Astrocyte (in vitro differentiated cells and primary cell): ENCODE measurements at regions not wholly inside any gene's neighbourhood (a gene's known extent, or its start where the extent isn't known, plus 50 kb on each side); places are given as distances from the start of the nearest gene placed in this dataset.
"Not testable (repeated sequence)": the region's sequence is repeated elsewhere in the genome, so short reads cannot be mapped to it uniquely, and the experiment has no call there.

Experiments used
- DNase-seq: peaks from one replicate; pipeline ENCODE4 v3.0.0-alpha.2; 2010; ENCODE audit warnings: low read depth
- FAIRE-seq: peaks from 2 replicates; lab custom pipeline; 2011; peaks lifted over from hg19 to GRCh38; lab: Jason Lieb, UNC
- H2AFZ ChIP-seq: 2 replicates; pipeline ENCODE4 v1.6.0; 2012; ENCODE audit warnings: low read depth, low read length, inconsistent platforms
- H3K27ac ChIP-seq: 2 replicates; pipeline ENCODE4 v1.5.1; 2011; ENCODE audit warnings: low read depth, low read length, inconsistent platforms
- H3K27me3 ChIP-seq: 2 replicates; pipeline ENCODE4 v1.6.0; 2011; ENCODE audit warnings: low read length, inconsistent platforms; ENCODE audit not compliant: insufficient read depth
- H3K36me3 ChIP-seq: 2 replicates; pipeline ENCODE4 v1.5.1; 2011; ENCODE audit warnings: low read length, inconsistent platforms; ENCODE audit not compliant: insufficient read depth
- H3K4me1 ChIP-seq: 2 replicates; pipeline ENCODE4 v1.5.1; 2011; ENCODE audit warnings: low read length, inconsistent platforms; ENCODE audit not compliant: insufficient read depth
- H3K4me2 ChIP-seq: 2 replicates; pipeline ENCODE4 v1.6.0; 2012; ENCODE audit warnings: low read length, inconsistent platforms
- H3K4me3 ChIP-seq: 2 replicates; pipeline ENCODE4 v1.5.1; 2011; ENCODE audit warnings: low read depth, mild to moderate bottlenecking, low read length, inconsistent platforms; ENCODE audit not compliant: insufficient read depth
- H3K79me2 ChIP-seq: 2 replicates; pipeline ENCODE4 v1.6.0; 2012; ENCODE audit warnings: mild to moderate bottlenecking, low read length, inconsistent platforms; ENCODE audit not compliant: insufficient read depth
- H3K9ac ChIP-seq: 2 replicates; pipeline ENCODE4 v1.6.0; 2012; ENCODE audit warnings: mild to moderate bottlenecking, low read length, inconsistent platforms
- H3K9me3 ChIP-seq: 2 replicates; pipeline ENCODE4 v1.5.1; 2012; ENCODE audit warnings: low read depth, mild to moderate bottlenecking, low read length, inconsistent platforms; ENCODE audit not compliant: insufficient read depth
- H4K20me1 ChIP-seq: 2 replicates; pipeline ENCODE4 v1.6.0; 2012; ENCODE audit warnings: low read length, inconsistent platforms; ENCODE audit not compliant: insufficient read depth
- H3K27ac Mint-ChIP-seq: one replicate; pipeline ENCODE4 v1.8.0; 2021; ENCODE audit warnings: mild to moderate bottlenecking, mixed read lengths; ENCODE audit not compliant: unreplicated experiment
- H3K27me3 Mint-ChIP-seq: one replicate; pipeline ENCODE4 v1.8.0; 2021; ENCODE audit warnings: low read depth, mixed read lengths; ENCODE audit not compliant: unreplicated experiment
- H3K36me3 Mint-ChIP-seq: one replicate; pipeline ENCODE4 v1.8.0; 2021; ENCODE audit warnings: low read depth, mixed read lengths; ENCODE audit not compliant: unreplicated experiment
- H3K4me1 Mint-ChIP-seq: one replicate; pipeline ENCODE4 v1.8.0; 2021; ENCODE audit warnings: low read depth, mixed read lengths; ENCODE audit not compliant: unreplicated experiment
- H3K4me3 Mint-ChIP-seq: one replicate; pipeline ENCODE4 v1.8.0; 2021; ENCODE audit warnings: mild to moderate bottlenecking, moderate library complexity, mixed read lengths; ENCODE audit not compliant: unreplicated experiment
- H3K9me3 Mint-ChIP-seq: one replicate; pipeline ENCODE4 v1.8.0; 2021; ENCODE audit warnings: mild to moderate bottlenecking, mixed read lengths; ENCODE audit not compliant: unreplicated experiment
- EZH2 ChIP-seq: IDR thresholded peaks from 2 replicates; pipeline ENCODE4 v1.6.1; 2012; ENCODE audit warnings: mild to moderate bottlenecking, low read length, inconsistent platforms; ENCODE audit not compliant: insufficient read depth
- TF ChIP-seq, protein P1 (sequence below): IDR thresholded peaks from 2 replicates; pipeline ENCODE4 v1.5.1; 2011; ENCODE audit warnings: low read depth, mild to moderate bottlenecking, inconsistent platforms, low read length, moderate library complexity; ENCODE audit not compliant: insufficient read depth

DNA sequence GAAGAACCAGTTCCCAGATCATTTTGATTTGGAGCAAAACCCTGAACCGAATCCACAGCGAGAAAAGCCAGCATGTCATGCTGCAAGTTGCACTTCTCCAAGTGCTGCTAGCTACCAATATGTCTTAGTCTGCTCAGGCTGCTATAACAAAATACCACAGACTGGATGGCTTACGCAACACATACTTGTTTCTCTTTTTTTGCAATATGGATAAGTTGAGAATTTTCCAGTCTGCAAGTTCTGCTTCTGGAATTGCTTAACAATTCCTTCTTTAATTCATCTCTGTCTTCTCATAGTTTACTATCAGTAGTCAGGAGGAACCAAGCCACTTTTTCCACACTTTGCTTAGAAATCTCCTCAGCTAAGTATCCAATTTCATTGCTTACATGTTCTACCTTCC, 105.9 kb upstream of the RBBP8 start:
- peak overlapping the region; percentile 93 for H3K27ac ChIP-seq
- DNase-seq = peak; percentile 82
- Mint-ChIP-seq H3K9me3 (no peaks in the 10 kb centered on the region), H3K4me1 (peaks cover 21% of the 10 kb centered on the region), H3K36me3 (no peaks in the 10 kb centered on the region), H3K27ac (no peak overlapping the region), H3K4me3 (no peak overlapping the region), H3K27me3 (no peaks in the 10 kb centered on the region)
- TF ChIP-seq, protein P1, sequence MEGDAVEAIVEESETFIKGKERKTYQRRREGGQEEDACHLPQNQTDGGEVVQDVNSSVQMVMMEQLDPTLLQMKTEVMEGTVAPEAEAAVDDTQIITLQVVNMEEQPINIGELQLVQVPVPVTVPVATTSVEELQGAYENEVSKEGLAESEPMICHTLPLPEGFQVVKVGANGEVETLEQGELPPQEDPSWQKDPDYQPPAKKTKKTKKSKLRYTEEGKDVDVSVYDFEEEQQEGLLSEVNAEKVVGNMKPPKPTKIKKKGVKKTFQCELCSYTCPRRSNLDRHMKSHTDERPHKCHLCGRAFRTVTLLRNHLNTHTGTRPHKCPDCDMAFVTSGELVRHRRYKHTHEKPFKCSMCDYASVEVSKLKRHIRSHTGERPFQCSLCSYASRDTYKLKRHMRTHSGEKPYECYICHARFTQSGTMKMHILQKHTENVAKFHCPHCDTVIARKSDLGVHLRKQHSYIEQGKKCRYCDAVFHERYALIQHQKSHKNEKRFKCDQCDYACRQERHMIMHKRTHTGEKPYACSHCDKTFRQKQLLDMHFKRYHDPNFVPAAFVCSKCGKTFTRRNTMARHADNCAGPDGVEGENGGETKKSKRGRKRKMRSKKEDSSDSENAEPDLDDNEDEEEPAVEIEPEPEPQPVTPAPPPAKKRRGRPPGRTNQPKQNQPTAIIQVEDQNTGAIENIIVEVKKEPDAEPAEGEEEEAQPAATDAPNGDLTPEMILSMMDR = no peak
- TF ChIP-seq EZH2 = no peak
- no peak overlapping the region for H3K4me3 ChIP-seq
- peak overlapping the region; percentile 60 for H3K9ac ChIP-seq
- H3K4me1 ChIP-seq = peaks cover 34% of the 10 kb centered on the region
- no peaks in the 10 kb centered on the region for H4K20me1 ChIP-seq
- no peak for FAIRE-seq
- H3K79me2 ChIP-seq = no peaks in the 10 kb centered on the region
- H3K4me2 ChIP-seq = peak overlapping the region; percentile 67
- no peaks in the 10 kb centered on the region for H3K27me3 ChIP-seq
- no peak overlapping the region for H2AFZ ChIP-seq
- no peaks in the 10 kb centered on the region for H3K9me3 ChIP-seq
- H3K36me3 ChIP-seq = no peaks in the 10 kb centered on the region

DNA sequence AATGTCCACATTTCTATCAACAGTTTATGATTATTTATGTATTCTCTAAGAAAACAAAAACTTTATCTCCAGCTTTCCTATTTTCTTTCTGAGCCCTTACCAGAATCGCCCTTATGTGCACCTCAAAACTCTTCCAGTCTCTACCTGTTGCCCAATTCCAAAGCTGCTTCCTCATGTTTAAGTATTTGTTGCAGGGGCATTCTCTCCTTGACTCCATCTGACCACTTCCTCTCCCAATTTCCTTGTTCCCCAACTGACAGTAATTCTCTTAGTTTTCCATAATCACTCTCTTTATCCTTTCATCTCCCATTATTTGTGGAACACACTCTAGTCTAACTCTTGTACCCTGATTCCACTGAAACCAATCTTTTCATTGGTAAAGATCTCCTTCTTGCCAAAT, 105.4 kb upstream of the RBBP8 start:
- H3K27ac ChIP-seq = peak overlapping the region; percentile 93
- H3K36me3 ChIP-seq = no peaks in the 10 kb centered on the region
- Mint-ChIP-seq H3K36me3 (no peaks in the 10 kb centered on the region), H3K4me1 (peaks cover 21% of the 10 kb centered on the region), H3K27me3 (no peaks in the 10 kb centered on the region), H3K27ac (no peak overlapping the region), H3K9me3 (no peaks in the 10 kb centered on the region), H3K4me3 (no peak overlapping the region)
- H3K9ac ChIP-seq = peak overlapping the region; percentile 60
- no peak overlapping the region for H3K4me3 ChIP-seq
- DNase-seq = no peak
- H3K4me2 ChIP-seq = peak overlapping the region; percentile 67
- no peaks in the 10 kb centered on the region for H3K27me3 ChIP-seq
- H2AFZ ChIP-seq = no peak overlapping the region
- no peaks in the 10 kb centered on the region for H3K9me3 ChIP-seq
- no peak for TF ChIP-seq EZH2
- TF ChIP-seq, protein P1 = no peak
- no peak for FAIRE-seq
- no peaks in the 10 kb centered on the region for H3K79me2 ChIP-seq
- H4K20me1 ChIP-seq = no peaks in the 10 kb centered on the region
- peaks cover 31% of the 10 kb centered on the region for H3K4me1 ChIP-seq

DNA sequence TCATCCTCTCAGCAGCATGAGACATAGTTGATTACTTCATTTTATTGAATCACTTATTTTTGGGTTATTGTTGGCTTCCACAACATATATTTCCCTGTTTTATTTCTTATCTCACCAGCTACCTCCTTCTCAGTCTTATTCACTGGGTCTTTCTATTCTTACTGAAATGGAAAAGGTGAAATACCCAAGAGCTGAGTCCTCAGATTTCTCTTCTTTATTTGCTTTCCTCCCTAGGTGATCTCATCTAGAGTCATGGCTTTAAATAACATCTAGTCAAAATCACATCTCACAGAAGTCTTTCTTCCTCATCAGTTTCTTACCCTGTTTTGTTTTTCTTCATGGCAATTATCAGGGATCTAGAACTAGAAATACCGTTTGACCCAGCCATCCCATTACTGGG, 105.0 kb upstream of the RBBP8 start:
- Histone ChIP-seq H4K20me1 (no peaks in the 10 kb centered on the region), H3K4me2 (peak overlapping the region; percentile 67), H2AFZ (no peak overlapping the region), H3K36me3 (no peaks in the 10 kb centered on the region), H3K9me3 (no peaks in the 10 kb centered on the region), H3K4me3 (no peak overlapping the region), H3K79me2 (no peaks in the 10 kb centered on the region), H3K27ac (peak overlapping the region; percentile 93), H3K9ac (peak overlapping the region; percentile 60), H3K4me1 (peaks cover 31% of the 10 kb centered on the region), H3K27me3 (no peaks in the 10 kb centered on the region)
- Mint-ChIP-seq H3K27ac (no peak overlapping the region), H3K4me3 (no peak overlapping the region), H3K27me3 (no peaks in the 10 kb centered on the region), H3K4me1 (peaks cover 21% of the 10 kb centered on the region), H3K9me3 (no peaks in the 10 kb centered on the region), H3K36me3 (no peaks in the 10 kb centered on the region)
- TF ChIP-seq, protein P1 = no peak
- no peak for TF ChIP-seq EZH2
- peak; percentile 90 for DNase-seq
- FAIRE-seq = peak; percentile 69

DNA sequence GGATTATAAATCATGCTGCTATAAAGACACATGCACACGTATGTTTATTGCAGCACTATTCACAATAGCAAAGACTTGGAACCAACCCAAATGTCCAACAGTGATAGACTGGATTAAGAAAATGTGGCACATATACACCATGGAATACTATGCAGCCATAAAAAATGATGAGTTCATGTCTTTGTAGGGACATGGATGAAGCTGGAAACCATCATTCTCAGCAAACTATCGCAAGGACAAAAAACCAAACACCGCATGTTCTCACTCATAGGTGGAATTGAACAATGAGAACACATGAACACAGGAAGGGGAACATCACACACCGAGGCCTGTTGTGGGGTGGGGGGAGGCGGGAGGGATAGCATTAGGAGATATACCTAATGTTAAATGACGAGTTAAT, 104.5 kb upstream of the RBBP8 start:
- not testable (repeated sequence) for H3K27ac Mint-ChIP-seq, H3K27me3 ChIP-seq, FAIRE-seq, H2AFZ ChIP-seq, H3K4me3 ChIP-seq, H3K27me3 Mint-ChIP-seq, H3K9me3 Mint-ChIP-seq, H4K20me1 ChIP-seq, H3K4me2 ChIP-seq, H3K36me3 ChIP-seq, H3K36me3 Mint-ChIP-seq, DNase-seq, H3K9ac ChIP-seq, H3K4me3 Mint-ChIP-seq, H3K9me3 ChIP-seq, H3K79me2 ChIP-seq
- Histone ChIP-seq H3K4me1 (peaks cover 31% of the 10 kb centered on the region), H3K27ac (peak overlapping the region; percentile 93)
- H3K4me1 Mint-ChIP-seq = peaks cover 21% of the 10 kb centered on the region
